HG03064 (cell line): ENCODE measurements at regions not wholly inside any gene's neighbourhood (a gene's known extent, or its start where the extent isn't known, plus 50 kb on each side); places are given as distances from the start of the nearest gene placed in this dataset.

ENCODE experiments used
- ATAC-seq: cut with Tn5 transposase; IDR thresholded peaks from one replicate; pipeline ENCODE4 v1.9.1; 2021; ENCODE audit warnings: low read depth; ENCODE audit not compliant: unreplicated experiment

GRCh38 chr13:68009546-68009945 lies 779.4 kb upstream of the PCDH9 start:
- no peak for ATAC-seq

GRCh38 chr13:68007576-68007975 lies 777.4 kb upstream of the PCDH9 start:
- ATAC-seq: no peak

- no peak for ATAC-seq
These were observed 766.0 kb upstream of the PCDH9 start for GRCh38 chr13:67996101-67996500.

- no peak for ATAC-seq
These were observed 760.7 kb upstream of the PCDH9 start for GRCh38 chr13:67990868-67991267.

- ATAC-seq: no peak
These were observed 756.1 kb upstream of the PCDH9 start for GRCh38 chr13:67986234-67986633.

GRCh38 chr13:67977066-67977465 lies 746.9 kb upstream of the PCDH9 start:
- ATAC-seq: no peak

- ATAC-seq: no peak
These were observed 741.2 kb upstream of the PCDH9 start for GRCh38 chr13:67971291-67971690.

- ATAC-seq: no peak
These were observed 736.9 kb upstream of the PCDH9 start for GRCh38 chr13:67967031-67967430.

GRCh38 chr13:67966065-67966464 lies 735.9 kb upstream of the PCDH9 start:
- ATAC-seq: no peak

- no peak for ATAC-seq
These were observed 734.9 kb upstream of the PCDH9 start for GRCh38 chr13:67964986-67965385.

GRCh38 chr13:67964091-67964490 lies 734.0 kb upstream of the PCDH9 start:
- ATAC-seq: no peak

- no peak for ATAC-seq
These were observed 731.2 kb upstream of the PCDH9 start for GRCh38 chr13:67961331-67961730.

GRCh38 chr13:67951431-67951830 lies 721.3 kb upstream of the PCDH9 start:
- no peak for ATAC-seq

GRCh38 chr13:67950603-67951002 lies 720.5 kb upstream of the PCDH9 start:
- ATAC-seq: no peak

GRCh38 chr13:67946131-67946530 lies 716.0 kb upstream of the PCDH9 start:
- ATAC-seq: no peak

GRCh38 chr13:67943116-67943515 lies 713.0 kb upstream of the PCDH9 start:
- no peak for ATAC-seq

- no peak for ATAC-seq
These were observed 705.5 kb upstream of the PCDH9 start for GRCh38 chr13:67935626-67936025.

GRCh38 chr13:67934617-67935330 lies 704.6 kb upstream of the PCDH9 start:
- ATAC-seq: no peak

GRCh38 chr13:67932991-67933390 lies 702.9 kb upstream of the PCDH9 start:
- no peak for ATAC-seq

- ATAC-seq: no peak
These were observed 687.3 kb upstream of the PCDH9 start for GRCh38 chr13:67917291-67917987.

GRCh38 chr13:67916650-67917049 lies 686.5 kb upstream of the PCDH9 start:
- ATAC-seq: no peak

- ATAC-seq: no peak
These were observed 684.4 kb upstream of the PCDH9 start for GRCh38 chr13:67914535-67914934.
